LNCAP (cell line): ENCODE measurements at regions not wholly inside any gene's neighbourhood (a gene's known extent, or its start where the extent isn't known, plus 50 kb on each side); places are given as distances from the start of the nearest gene placed in this dataset.
A peak's percentile ranks its signal among the peaks of the same experiment; 100 is the strongest.

Experiments
- CTCF ChIP-seq: fragments of 450-650 bp; IDR thresholded peaks from 2 replicates; pipeline ENCODE4 v1.5.1; 2017; ENCODE audit warnings: mild to moderate bottlenecking

DNA sequence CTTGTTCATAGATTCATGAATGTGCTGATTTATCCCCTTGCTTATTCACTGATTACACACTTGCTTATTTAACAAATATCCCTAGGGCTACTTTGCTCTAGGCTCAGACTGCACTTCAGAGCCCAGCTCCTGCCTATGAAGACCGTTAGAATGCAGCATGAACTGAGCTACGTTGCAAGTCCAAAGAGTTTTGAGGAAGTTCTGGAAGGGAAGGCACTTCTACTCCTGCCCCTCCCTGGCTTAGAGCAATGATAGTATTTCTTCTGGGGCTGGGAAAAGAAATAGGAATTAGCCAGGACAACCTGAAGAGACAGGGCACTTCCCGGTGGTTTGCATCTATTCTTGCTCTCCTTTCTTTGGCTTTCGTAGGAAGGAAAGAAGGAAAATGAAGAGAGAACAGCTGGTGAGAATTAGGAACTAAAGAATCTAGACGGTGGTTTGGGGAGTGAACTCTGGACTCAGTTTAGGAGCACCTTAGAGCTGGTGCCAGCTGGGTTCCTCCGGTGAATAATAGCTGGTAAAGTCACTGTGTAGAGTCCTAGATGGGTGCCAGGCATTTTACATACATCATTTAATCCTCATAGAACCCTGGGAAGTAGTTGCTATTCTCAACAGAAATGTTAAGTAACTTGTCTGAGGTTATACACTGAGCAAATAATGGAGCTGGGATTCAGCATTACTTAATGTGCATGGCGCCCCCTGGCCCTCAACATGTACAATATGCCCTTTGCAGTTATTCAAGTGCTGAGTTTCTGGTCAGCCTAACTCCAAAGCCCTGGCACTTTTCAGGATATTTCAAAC lies 65.9 kb downstream of the NDUFS5 start:
- peak; percentile 86 for TF ChIP-seq CTCF

- no peak for TF ChIP-seq CTCF
These were observed 68.5 kb downstream of the NDUFS5 start for GRCh38 chr1:39094685-39095084.

DNA sequence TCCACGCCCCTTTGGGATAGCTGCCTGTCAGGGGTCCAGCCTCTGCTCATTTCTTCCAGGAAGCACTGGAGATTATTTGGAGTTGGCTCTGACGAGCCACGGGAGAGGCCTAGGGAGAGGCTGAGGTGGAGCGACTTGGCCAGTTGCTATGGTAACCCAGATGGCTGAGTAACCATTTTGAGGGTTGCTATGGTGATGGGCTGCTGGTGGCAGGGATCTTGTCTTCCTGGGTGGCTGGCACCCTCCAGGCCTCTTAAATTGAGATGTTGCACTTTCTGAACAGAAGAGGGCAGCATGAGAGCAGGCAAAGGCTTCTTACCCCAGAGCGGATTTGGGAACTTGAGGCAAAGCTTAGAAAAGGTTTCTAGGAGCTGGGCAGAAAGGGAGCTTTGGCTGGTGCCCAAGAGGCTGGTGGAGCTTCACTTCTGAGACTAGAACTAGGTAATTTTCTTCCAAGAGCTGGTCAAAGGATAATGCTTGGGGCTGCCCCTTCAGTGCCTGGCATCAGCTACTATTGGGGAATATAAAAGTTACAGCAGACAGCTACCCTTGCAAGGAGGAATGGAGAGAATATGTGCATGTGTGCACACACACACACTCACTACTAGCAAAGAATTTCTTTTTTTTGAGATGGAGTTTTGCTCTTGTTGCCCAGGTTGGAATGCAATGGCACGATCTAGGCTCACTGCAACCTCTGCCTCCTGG lies 72.5 kb downstream of the NDUFS5 start:
- TF ChIP-seq CTCF: peak; percentile 72

DNA sequence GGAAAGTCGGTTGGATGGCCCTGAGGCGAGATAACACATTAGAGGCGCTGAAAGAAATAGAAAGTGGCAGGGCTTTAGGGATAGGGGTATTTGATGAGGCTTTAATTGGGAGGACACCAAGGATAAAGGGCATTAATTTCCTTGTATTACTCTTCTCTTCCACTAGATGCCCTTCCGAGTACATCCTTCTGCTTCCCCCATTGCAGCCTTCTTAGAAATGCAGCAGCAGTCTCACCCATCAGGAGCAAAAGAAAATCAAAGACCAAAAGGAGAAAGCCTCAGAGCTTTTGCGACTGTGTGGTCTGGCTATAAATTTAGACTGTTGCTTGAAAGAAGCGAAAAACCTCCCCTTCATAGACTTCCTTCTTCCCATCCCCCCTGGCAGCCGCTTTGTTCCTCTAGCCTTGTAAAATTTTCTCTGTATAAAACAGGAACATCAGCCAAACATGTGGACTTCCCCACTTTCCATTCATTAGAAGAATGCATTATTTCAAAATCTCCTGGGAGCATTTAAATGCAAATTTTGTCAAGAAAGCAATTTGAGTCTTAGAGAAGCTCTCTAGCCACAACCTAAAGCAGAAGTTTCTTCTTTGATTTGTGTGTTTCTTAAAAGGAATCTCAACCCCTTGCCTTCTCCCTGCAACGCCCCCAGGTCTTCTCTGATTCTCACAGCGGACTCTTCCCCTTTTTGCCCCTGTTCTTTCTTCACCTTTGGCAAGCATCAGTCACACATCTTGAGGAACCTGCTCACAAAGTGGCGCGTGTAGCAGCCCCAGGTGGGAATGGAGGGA lies 76.6 kb downstream of the NDUFS5 start:
- peak; percentile 73 for TF ChIP-seq CTCF

DNA sequence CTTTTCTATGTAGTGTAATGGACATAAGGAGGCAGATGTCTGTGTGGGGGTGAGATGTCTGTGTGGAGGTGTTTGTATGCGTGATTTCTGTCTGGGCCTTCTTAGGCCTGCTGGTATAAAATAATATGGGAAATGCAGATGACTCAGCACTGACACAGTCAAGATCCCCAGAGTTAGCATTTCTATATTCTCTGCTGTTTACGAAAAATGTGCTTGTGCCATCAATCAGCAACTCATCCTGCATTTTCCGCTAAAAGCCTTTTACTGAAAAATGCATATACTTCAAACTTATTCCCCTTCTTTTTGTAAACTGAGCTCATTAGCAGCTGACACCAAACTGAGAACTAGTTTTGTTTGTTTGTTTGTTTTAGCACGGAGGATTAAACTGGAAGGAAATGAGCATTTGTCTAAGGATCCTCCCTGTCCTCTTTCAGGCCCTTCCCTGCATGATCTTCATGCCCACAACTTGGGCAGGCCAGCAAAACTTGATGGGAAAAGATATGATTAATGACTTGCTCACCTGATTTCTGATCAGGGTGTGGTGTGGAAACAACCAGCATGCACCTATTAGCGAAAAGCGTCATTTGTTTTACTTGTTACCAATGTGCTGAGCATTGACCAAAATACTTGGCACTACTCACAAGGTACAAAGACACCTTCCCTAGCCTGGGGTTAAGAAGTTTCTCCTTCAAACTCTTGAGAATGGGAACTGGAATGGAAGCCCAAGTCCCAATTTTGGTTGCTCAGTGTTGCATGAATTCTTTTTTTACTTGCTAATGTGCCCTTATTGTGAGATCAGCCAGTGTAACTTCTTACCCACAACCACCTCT lies 77.4 kb downstream of the NDUFS5 start:
- TF ChIP-seq CTCF: no peak

GRCh38 chr1:39104158-39105060 lies 78.3 kb downstream of the NDUFS5 start:
- TF ChIP-seq CTCF: no peak
